A549 (cell line): ENCODE measurements at regions not wholly inside any gene's neighbourhood (a gene's known extent, or its start where the extent isn't known, plus 50 kb on each side); places are given as distances from the start of the nearest gene placed in this dataset.

Source experiments
- ATAC-seq, 2 experiments: fragments of 200-7000 bp in 1 of 2; fragments of >200 bp in 1 of 2; cut with Nextera tagmentation in 1 of 2; cut with Tn5 transposase in 1 of 2; 3 replicates each; pipeline versions ENCODE4 v1.8.0 to v1.9.1; 2018 to 2020; ENCODE audit warnings: mild to moderate bottlenecking in 1 of 2, moderate library complexity in 1 of 2
- CTCF ChIA-PET: fragments of 300-600 bp; sonication (Branson Sonifier 250); formaldehyde crosslinking; extraction: SDS; loops from one replicate; lab custom pipeline; 2021; ENCODE audit warnings: antibody characterized with exemption, inconsistent platforms; lab: Yijun Ruan, JAX
- POLR2A ChIA-PET: fragments of 350-600 bp; formaldehyde crosslinking; extraction: SDS; loops from one replicate; lab custom pipeline; 2021; ENCODE audit warnings: antibody characterized with exemption, inconsistent platforms; lab: Yijun Ruan, JAX
- DNase-seq, 2 experiments: peaks; one replicate each; pipeline versions ENCODE4 v3.0.0 to v3.0.0-alpha.2; 2011 to 2016; ENCODE audit warnings: low read depth in 1 of 2, low spot score in 1 of 2
- FAIRE-seq: peaks from 2 replicates; lab custom pipeline; 2011; peaks lifted over from hg19 to GRCh38; lab: Jason Lieb, UNC
- H3K27ac ChIP-seq, 2 experiments: fragments of >200 bp; sonication (Bioruptor Twin); formaldehyde crosslinking; 3 replicates each; pipeline ENCODE4 v1.5.1; 2016 to 2017
- H3K4me1 ChIP-seq: fragments of >200 bp; sonication (Bioruptor Twin); formaldehyde crosslinking; 3 replicates; pipeline ENCODE4 v1.6.1; 2016
- H3K4me2 ChIP-seq: fragments of >200 bp; sonication (Bioruptor Twin); formaldehyde crosslinking; 3 replicates; pipeline ENCODE4 v1.6.1; 2016
- H3K4me3 ChIP-seq: fragments of >200 bp; sonication (Bioruptor Twin); formaldehyde crosslinking; 3 replicates; pipeline ENCODE4 v1.5.1; 2016
- H3K9me3 ChIP-seq: fragments of >200 bp; sonication (Bioruptor Twin); formaldehyde crosslinking; 3 replicates; pipeline ENCODE4 v1.6.1; 2016
- ATOH8 ChIP-seq: fragments of 250-450 bp; sonication (Bioruptor Pico); IDR thresholded peaks from 2 replicates; pipeline ENCODE4 v1.5.0; 2020; ENCODE audit warnings: low read depth, mild to moderate bottlenecking, moderate library complexity
- BHLHE40 ChIP-seq: IDR thresholded peaks from 2 replicates; pipeline ENCODE4 v1.6.1; 2012; ENCODE audit warnings: low read depth, low read length, inconsistent platforms
- CBX2 ChIP-seq: fragments of 200-600 bp; sonication (generic); IDR thresholded peaks from 2 replicates; pipeline ENCODE4 v1.6.1; 2016; ENCODE audit warnings: low read depth, mild to moderate bottlenecking, borderline replicate concordance
- CBX8 ChIP-seq: fragments of 200-600 bp; sonication (generic); IDR thresholded peaks from 2 replicates; pipeline ENCODE4 v1.6.1; 2016
- CEBPB ChIP-seq, 2 experiments: fragments of >200 bp in 1 of 2; sonication (Bioruptor Twin) in 1 of 2; formaldehyde crosslinking in 1 of 2; IDR thresholded peaks; 2 replicates each; pipeline ENCODE4 v1.6.1; 2012 to 2016
- CHD2 ChIP-seq: fragments of 150-350 bp; IDR thresholded peaks from 2 replicates; pipeline ENCODE4 v1.6.1; 2014; ENCODE audit warnings: low read length; ENCODE audit not compliant: partially characterized antibody
- EHMT2 ChIP-seq: fragments of 200-600 bp; sonication (generic); IDR thresholded peaks from 2 replicates; pipeline ENCODE4 v1.6.1; 2016; ENCODE audit warnings: antibody characterized with exemption, low read depth, mild to moderate bottlenecking, moderate library complexity
- EP300 ChIP-seq, 2 experiments: fragments of >200 bp; sonication (Bioruptor Twin); formaldehyde crosslinking; IDR thresholded peaks; 2 replicates in 1 of 2; 3 replicates in 1 of 2; pipeline ENCODE4 v1.6.1; 2016 to 2017
- ESRRA ChIP-seq: fragments of 150-350 bp; IDR thresholded peaks from 2 replicates; pipeline ENCODE4 v1.6.1; 2014; ENCODE audit warnings: mild to moderate bottlenecking, low read length, borderline replicate concordance
- FOXS1 ChIP-seq: fragments of 250-450 bp; sonication (Bioruptor Pico); IDR thresholded peaks from 2 replicates; pipeline ENCODE4 v1.5.0; 2020; ENCODE audit warnings: mild to moderate bottlenecking, moderate library complexity
- HDAC2 ChIP-seq: fragments of 200-600 bp; sonication (generic); IDR thresholded peaks from 2 replicates; pipeline ENCODE4 v1.6.1; 2016
- HOXA7 ChIP-seq: fragments of 250-450 bp; sonication (Bioruptor Pico); IDR thresholded peaks from 2 replicates; pipeline ENCODE4 v1.5.0; 2020; ENCODE audit warnings: mild to moderate bottlenecking, moderate library complexity
- HOXB13 ChIP-seq: fragments of 250-450 bp; sonication (Bioruptor Pico); IDR thresholded peaks from 2 replicates; pipeline ENCODE4 v1.5.0; 2020; ENCODE audit warnings: low read depth, mild to moderate bottlenecking, moderate library complexity
- JUN ChIP-seq, 2 experiments: fragments of >200 bp; sonication (Bioruptor Twin); formaldehyde crosslinking; IDR thresholded peaks; 2 replicates in 1 of 2; 3 replicates in 1 of 2; pipeline ENCODE4 v1.6.1; 2016 to 2017
- JUNB ChIP-seq: fragments of >200 bp; sonication (Bioruptor Twin); formaldehyde crosslinking; IDR thresholded peaks from 2 replicates; pipeline ENCODE4 v1.6.1; 2016
- KDM1A ChIP-seq: fragments of 200-600 bp; sonication (generic); IDR thresholded peaks from 2 replicates; pipeline ENCODE4 v1.6.1; 2016; ENCODE audit warnings: low read depth, mild to moderate bottlenecking
- MYC ChIP-seq: IDR thresholded peaks from 2 replicates; pipeline ENCODE4 v1.6.1; 2012; ENCODE audit warnings: mild to moderate bottlenecking, inconsistent platforms, low read length, improper control_type of control experiment, borderline replicate concordance
- NFE2L2 ChIP-seq: fragments of 150-350 bp; conservative IDR thresholded peaks from 2 replicates; pipeline ENCODE4 v1.6.1; 2014; ENCODE audit warnings: low read length
- NPAS2 ChIP-seq: fragments of 250-450 bp; sonication (Bioruptor Pico); IDR thresholded peaks from 2 replicates; pipeline ENCODE4 v1.8.0; 2022; ENCODE audit warnings: mild to moderate bottlenecking, moderate library complexity, borderline replicate concordance
- PBX3 ChIP-seq: IDR thresholded peaks from 2 replicates; pipeline ENCODE4 v1.6.1; 2012
- POLR2A ChIP-seq: IDR thresholded peaks from 2 replicates; pipeline ENCODE4 v1.6.1; 2012; ENCODE audit warnings: mild to moderate bottlenecking, low read length
- RFX5 ChIP-seq: fragments of 450-650 bp; IDR thresholded peaks from 2 replicates; pipeline ENCODE4 v1.7.1; 2014; ENCODE audit warnings: antibody characterized with exemption, mild to moderate bottlenecking, moderate library complexity
- RNF2 ChIP-seq: fragments of 200-600 bp; sonication (generic); IDR thresholded peaks from 2 replicates; pipeline ENCODE4 v1.6.1; 2016; ENCODE audit warnings: low read depth, mild to moderate bottlenecking, antibody characterized with exemption, moderate library complexity, borderline replicate concordance
- SMC3 ChIP-seq: fragments of >200 bp; sonication (Bioruptor Twin); formaldehyde crosslinking; IDR thresholded peaks from 3 replicates; pipeline ENCODE4 v1.6.1; 2018; ENCODE audit warnings: inconsistent platforms
- ZC3H11A ChIP-seq: fragments of 450-650 bp; IDR thresholded peaks from 2 replicates; pipeline ENCODE4 v1.6.1; 2014; ENCODE audit warnings: antibody characterized with exemption, mild to moderate bottlenecking
- ZFP36 ChIP-seq: fragments of 450-650 bp; IDR thresholded peaks from 2 replicates; pipeline ENCODE4 v1.6.1; 2014; ENCODE audit warnings: borderline replicate concordance; ENCODE audit not compliant: partially characterized antibody
- WGBS: methylation state at CpG from one replicate; pipeline ENCODE4 v1.1.6; 2017; ENCODE audit errors: missing lambda C conversion rate; 5-methylcytosine and 5-hydroxymethylcytosine counted together
- TF ChIP-seq, protein P1 (sequence below): IDR thresholded peaks from 2 replicates; pipeline ENCODE4 v1.6.1; 2012; ENCODE audit warnings: low read depth, borderline replicate concordance
- TF ChIP-seq, protein P2 (sequence below): fragments of >200 bp; sonication (Bioruptor Twin); formaldehyde crosslinking; IDR thresholded peaks from 3 replicates; pipeline ENCODE4 v1.5.1; 2016

DNA sequence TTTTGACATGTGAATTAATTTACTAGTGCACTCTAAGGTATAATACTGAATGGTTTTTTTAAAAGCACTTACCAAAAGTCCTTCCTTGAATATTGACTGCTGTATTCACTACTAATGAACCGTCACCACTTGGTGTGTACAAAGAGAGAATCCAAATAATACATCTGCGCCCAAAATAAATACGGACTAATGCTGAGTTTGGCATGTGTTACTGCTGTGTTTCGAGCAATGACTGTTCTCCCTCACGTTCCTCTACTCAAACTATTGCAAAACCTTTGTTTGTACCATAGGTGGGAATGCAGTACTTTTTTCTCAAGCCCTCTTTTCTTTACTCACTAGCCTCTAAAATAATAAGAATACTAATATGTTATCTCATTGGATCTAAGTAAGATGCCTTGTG lies 305.5 kb downstream of the QKI start:
- POLR2A ChIA-PET: no interaction called here
- CTCF ChIA-PET: no interaction called here
- no peak for ATAC-seq

DNA sequence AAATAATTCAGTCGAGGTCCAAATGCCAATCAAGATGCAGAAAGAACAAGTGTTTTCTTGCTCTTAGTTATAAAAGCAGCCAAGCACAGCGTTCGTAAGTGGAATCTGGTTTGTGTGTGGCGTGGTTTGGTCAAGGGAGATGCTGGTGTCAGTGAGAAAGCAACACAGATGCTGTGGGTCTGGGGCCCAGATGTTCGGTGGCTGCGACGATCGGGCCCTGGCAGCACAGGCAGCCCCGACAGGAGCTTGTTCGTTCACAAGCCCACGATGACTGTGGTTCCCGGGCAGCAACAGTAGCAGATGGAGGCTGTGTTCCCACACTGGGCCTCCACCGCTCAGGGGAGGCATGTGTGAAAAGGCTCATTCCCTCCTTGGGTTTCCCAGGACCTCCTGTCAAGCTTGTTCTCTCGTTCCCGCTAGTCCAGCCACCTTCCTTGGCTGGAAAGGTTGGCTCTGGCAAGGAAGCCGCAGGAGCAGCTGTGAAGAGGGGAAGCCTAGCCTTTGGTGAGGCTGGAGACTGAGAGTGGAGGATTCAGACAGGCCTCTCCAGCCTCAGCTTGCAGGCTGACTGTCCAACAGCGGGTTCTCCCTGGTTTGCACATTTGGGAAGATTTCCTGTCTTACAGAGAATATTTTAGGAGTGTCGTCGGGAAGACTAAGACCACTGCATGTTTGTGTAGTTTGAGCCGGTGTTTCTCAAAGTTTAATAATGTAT lies 304.7 kb downstream of the QKI start:
- no peak for TF ChIP-seq RFX5
- TF ChIP-seq, protein P1, sequence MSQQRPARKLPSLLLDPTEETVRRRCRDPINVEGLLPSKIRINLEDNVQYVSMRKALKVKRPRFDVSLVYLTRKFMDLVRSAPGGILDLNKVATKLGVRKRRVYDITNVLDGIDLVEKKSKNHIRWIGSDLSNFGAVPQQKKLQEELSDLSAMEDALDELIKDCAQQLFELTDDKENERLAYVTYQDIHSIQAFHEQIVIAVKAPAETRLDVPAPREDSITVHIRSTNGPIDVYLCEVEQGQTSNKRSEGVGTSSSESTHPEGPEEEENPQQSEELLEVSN: no peak
- TF ChIP-seq MYC: no peak
- TF ChIP-seq RNF2: no peak
- no peak for TF ChIP-seq HOXA7 (CRISPR knock-in tag)
- TF ChIP-seq EHMT2: no peak
- TF ChIP-seq PBX3: no peak
- TF ChIP-seq JUN (IDR thresholded peaks at IDR 0.05): no peak
- TF ChIP-seq NPAS2 (CRISPR knock-in tag): no peak
- no peak for TF ChIP-seq BHLHE40
- TF ChIP-seq CBX2: no peak
- TF ChIP-seq CBX8: no peak
- no peak for TF ChIP-seq NFE2L2
- TF ChIP-seq ESRRA: no peak
- no peak for TF ChIP-seq ZFP36
- no peak for TF ChIP-seq ZC3H11A
- no peak for TF ChIP-seq CHD2
- ATAC-seq: no peak
- FAIRE-seq: no peak
- 64% methylated on average over 16 of the region's 20 CpGs for WGBS
- H3K4me3 ChIP-seq: no peak overlapping the region
- no peak overlapping the region for H3K4me2 ChIP-seq
- H3K4me1 ChIP-seq: no peaks in the 10 kb centered on the region
- no peak overlapping the region for H3K27ac ChIP-seq
- no peak for DNase-seq
- H3K9me3 ChIP-seq: no peaks in the 10 kb centered on the region
- ChIA-PET POLR2A (no interaction called here), CTCF (no interaction called here)

More for the DNA sequence above, 305.5 kb downstream of the QKI start:
- Histone ChIP-seq H3K4me3 (no peak overlapping the region), H3K4me1 (no peaks in the 10 kb centered on the region), H3K4me2 (no peak overlapping the region), H3K9me3 (no peaks in the 10 kb centered on the region), H3K27ac (no peak overlapping the region)
- no peak for FAIRE-seq
- TF ChIP-seq KDM1A (no peak), SMC3 (no peak), PBX3 (no peak), HDAC2 (no peak), ATOH8 (CRISPR knock-in tag) (no peak), EP300 (IDR thresholded peaks at IDR 0.05) (no peak), CEBPB (IDR thresholded peaks at IDR 0.05) (no peak), HOXB13 (CRISPR knock-in tag) (no peak), CBX2 (no peak), ZFP36 (no peak), POLR2A (no peak), JUNB (no peak), RNF2 (no peak), NFE2L2 (no peak), HOXA7 (CRISPR knock-in tag) (no peak), FOXS1 (no peak)
- TF ChIP-seq, protein P2, sequence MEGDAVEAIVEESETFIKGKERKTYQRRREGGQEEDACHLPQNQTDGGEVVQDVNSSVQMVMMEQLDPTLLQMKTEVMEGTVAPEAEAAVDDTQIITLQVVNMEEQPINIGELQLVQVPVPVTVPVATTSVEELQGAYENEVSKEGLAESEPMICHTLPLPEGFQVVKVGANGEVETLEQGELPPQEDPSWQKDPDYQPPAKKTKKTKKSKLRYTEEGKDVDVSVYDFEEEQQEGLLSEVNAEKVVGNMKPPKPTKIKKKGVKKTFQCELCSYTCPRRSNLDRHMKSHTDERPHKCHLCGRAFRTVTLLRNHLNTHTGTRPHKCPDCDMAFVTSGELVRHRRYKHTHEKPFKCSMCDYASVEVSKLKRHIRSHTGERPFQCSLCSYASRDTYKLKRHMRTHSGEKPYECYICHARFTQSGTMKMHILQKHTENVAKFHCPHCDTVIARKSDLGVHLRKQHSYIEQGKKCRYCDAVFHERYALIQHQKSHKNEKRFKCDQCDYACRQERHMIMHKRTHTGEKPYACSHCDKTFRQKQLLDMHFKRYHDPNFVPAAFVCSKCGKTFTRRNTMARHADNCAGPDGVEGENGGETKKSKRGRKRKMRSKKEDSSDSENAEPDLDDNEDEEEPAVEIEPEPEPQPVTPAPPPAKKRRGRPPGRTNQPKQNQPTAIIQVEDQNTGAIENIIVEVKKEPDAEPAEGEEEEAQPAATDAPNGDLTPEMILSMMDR: no peak
- DNase-seq: no peak
- 49% methylated on average over 5 of the region's 5 CpGs for WGBS
